ENCODE measurements at regions not wholly inside any gene's neighbourhood (a gene's known extent, or its start where the extent isn't known, plus 50 kb on each side); places are given as distances from the start of the nearest gene placed in this dataset.

- no peak for DNase-seq
- intact Hi-C loops (cut with DNase I, micrococcal nuclease) = no loop called here
- no peaks in the 10 kb centered on the region for H3K9me3 ChIP-seq
- TF ChIP-seq CTCF (IDR thresholded peaks at IDR 0.05) = no peak
- H3K4me1 ChIP-seq (ENCODE audit: low read depth) = no peaks in the 10 kb centered on the region
- H3K4me3 ChIP-seq = no peak overlapping the region
- H3K36me3 ChIP-seq (ENCODE audit: low read depth) = no peaks in the 10 kb centered on the region
- ATAC-seq = no peak
These were observed 80.0 kb upstream of the STK32A start for GRCh38 chr5:147154809-147155208.

- Histone ChIP-seq H3K4me3 (no peak overlapping the region), H3K4me1 (ENCODE audit: low read depth) (no peaks in the 10 kb centered on the region), H3K36me3 (ENCODE audit: low read depth) (no peaks in the 10 kb centered on the region), H3K9me3 (no peaks in the 10 kb centered on the region)
- no peak for TF ChIP-seq CTCF (IDR thresholded peaks at IDR 0.05)
- ATAC-seq = no peak
- intact Hi-C loops (cut with DNase I, micrococcal nuclease) = no loop called here
- DNase-seq = no peak
These were observed 78.8 kb upstream of the STK32A start for GRCh38 chr5:147156012-147156411.

- no peak for DNase-seq
- no peak for TF ChIP-seq CTCF (IDR thresholded peaks at IDR 0.05)
- intact Hi-C loops (cut with DNase I, micrococcal nuclease) = no loop called here
- no peak for ATAC-seq
- H3K4me1 ChIP-seq (ENCODE audit: low read depth) = no peaks in the 10 kb centered on the region
- no peak overlapping the region for H3K4me3 ChIP-seq
- H3K36me3 ChIP-seq (ENCODE audit: low read depth) = no peaks in the 10 kb centered on the region
- H3K9me3 ChIP-seq = no peaks in the 10 kb centered on the region
These were observed 73.7 kb upstream of the STK32A start for GRCh38 chr5:147160902-147161700.

- TF ChIP-seq CTCF (IDR thresholded peaks at IDR 0.05) = no peak
- Histone ChIP-seq H3K36me3 (ENCODE audit: low read depth) (no peaks in the 10 kb centered on the region), H3K9me3 (no peaks in the 10 kb centered on the region), H3K4me1 (ENCODE audit: low read depth) (no peaks in the 10 kb centered on the region), H3K4me3 (no peak overlapping the region)
- DNase-seq (no peak), ATAC-seq (no peak)
- intact Hi-C loops (cut with DNase I, micrococcal nuclease) = no loop called here
These were observed 72.1 kb upstream of the STK32A start for GRCh38 chr5:147162740-147163139.

GRCh38 chr5:147167529-147167928 lies 67.3 kb upstream of the STK32A start:
- intact Hi-C loops (cut with DNase I, micrococcal nuclease) = no loop called here
- no peak for ATAC-seq
- DNase-seq = no peak
- Histone ChIP-seq H3K36me3 (ENCODE audit: low read depth) (no peaks in the 10 kb centered on the region), H3K9me3 (no peaks in the 10 kb centered on the region), H3K4me3 (no peak overlapping the region), H3K4me1 (ENCODE audit: low read depth) (no peaks in the 10 kb centered on the region)
- TF ChIP-seq CTCF (IDR thresholded peaks at IDR 0.05) = no peak
